GM18858 (cell line): ENCODE measurements at regions not wholly inside any gene's neighbourhood (a gene's known extent, or its start where the extent isn't known, plus 50 kb on each side); places are given as distances from the start of the nearest gene placed in this dataset.

Experiments
- ATAC-seq: cut with Tn5 transposase; IDR thresholded peaks from one replicate; pipeline ENCODE4 v1.9.1; 2021; ENCODE audit not compliant: unreplicated experiment

DNA sequence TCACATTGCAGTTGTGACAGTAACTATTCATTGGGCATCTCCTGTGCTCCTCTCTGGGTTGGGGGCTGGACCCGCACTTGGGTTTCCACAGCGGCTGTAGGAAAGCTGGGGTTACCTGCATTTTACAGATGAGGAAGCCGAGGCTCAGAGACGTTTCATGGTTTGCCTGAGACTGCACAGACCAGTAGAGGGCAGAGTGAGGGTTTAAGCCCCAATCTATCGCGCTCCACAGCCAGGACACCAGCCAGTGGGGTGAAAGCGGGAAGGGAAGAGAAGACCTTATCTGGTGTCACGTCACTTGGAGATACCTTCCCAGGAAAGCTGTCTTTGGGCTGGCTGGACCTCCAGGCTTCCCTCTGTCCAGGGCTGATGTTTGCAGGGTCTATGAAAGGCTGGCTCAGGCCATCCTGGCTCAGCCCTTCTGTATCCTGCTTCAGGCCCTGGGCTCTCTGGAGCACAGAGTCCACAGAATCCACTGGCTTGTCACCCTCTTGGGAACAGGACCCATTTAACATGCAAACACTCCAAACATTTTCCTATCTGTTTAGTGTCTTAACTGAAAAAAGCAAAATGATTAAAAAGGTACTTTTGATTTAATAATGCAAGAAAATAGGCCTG is 167.7 kb downstream of the EMX2 start:
- no peak for ATAC-seq

DNA sequence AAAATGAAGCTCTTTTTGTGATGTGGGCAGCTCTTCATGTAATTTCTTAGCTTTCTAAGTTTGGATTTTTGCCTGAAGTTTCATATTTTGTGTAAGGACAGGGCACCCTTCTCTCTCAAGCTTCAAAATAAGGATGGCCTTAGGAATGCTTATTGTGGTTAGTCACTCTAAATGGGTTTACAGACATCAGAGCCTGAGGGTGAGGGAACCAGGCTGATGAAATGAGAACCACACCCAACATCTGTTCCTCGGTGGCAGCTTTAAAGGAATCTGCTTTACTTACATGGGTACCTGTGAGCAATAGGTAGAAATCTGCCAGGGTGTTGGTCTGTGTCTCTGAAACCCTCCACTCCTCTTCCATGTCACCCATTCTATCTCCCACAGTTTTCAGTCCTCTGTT is 174.3 kb downstream of the EMX2 start:
- no peak for ATAC-seq

GRCh38 chr10:117718986-117719920 is 176.7 kb downstream of the EMX2 start:
- no peak for ATAC-seq

DNA sequence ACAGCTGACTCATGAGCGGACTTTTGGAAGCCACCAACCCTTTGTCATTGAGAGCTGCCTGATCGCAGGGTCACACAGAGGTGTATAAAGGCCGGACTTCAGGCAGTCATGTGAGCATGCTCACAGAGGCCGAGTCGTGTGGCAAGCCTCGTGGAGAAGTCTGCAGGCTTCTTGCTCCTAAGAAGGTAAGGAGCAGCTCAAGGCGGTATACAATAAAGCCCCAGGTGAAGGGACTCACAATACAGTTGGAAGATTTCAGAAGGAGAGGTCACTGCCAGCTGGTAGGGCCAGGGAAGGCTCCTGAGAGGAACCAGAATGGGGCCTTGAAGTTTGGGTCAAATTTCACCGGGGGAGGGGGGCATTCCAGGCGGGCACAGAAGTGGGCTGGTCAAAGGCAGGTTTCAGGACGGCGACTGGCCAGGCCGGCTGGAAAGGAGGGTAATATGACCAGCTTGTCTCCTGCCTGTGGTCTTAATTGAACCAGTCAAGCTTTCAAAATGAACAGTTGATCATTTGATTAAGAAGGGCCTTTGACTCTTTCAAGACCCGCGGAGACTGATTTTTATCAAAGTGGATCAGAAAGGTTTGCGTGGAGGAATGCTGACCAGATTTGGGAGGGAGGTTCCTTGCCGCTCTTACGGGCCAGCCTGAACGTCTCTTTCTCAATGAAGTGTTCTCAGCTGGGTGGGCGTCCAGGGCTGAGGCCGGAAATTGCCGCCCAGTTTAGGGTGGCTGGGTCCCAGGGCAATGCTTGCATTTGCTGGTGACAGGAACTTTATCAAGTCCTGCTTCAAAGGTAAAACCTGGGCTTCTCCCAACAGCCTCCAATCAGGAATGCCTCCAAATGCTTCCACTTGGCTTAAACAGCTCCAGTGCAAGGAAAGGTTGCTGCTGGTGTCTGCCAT is 178.6 kb downstream of the EMX2 start:
- no peak for ATAC-seq

DNA sequence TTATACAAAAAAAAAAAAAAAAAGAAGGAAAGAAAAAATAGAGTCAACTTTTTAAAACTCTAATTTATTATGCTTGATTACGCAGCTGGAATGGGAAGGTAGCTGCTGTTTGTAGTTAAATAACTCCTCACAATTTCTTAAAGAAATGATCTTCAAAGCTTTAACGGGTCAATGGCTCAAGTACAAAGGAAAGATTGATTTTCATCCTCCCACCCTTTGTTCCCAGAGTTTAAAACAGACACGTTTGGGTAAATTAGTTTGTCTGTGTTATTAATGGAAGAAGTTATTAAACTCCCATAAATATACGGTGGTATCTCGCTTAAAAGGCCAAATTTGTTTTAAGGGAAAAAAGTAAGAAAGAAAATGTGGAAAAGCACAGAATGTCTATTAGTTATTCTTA is 179.3 kb downstream of the EMX2 start:
- ATAC-seq, result no peak

DNA sequence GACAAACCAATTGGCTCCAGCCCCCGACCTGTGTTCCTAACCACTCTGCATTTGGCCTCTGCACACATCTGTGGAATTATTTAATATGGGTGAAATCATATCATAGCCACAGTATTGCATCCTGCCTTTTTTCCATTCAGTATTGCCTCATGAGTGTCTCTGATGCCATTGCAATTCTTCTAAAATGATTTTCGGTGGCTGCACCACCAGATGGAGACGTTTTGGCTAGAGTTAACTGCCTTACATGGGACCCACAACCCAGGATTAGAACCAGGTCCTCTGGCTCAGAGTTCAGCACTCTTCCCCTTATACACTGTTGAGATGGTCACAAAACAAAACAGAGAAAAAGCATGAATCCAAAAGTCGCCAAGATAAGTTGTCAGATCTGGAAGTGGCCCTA is 180.8 kb downstream of the EMX2 start:
- no peak for ATAC-seq

- ATAC-seq, result no peak
Observed at GRCh38 chr10:117725993-117726392, 183.4 kb downstream of the EMX2 start.

DNA sequence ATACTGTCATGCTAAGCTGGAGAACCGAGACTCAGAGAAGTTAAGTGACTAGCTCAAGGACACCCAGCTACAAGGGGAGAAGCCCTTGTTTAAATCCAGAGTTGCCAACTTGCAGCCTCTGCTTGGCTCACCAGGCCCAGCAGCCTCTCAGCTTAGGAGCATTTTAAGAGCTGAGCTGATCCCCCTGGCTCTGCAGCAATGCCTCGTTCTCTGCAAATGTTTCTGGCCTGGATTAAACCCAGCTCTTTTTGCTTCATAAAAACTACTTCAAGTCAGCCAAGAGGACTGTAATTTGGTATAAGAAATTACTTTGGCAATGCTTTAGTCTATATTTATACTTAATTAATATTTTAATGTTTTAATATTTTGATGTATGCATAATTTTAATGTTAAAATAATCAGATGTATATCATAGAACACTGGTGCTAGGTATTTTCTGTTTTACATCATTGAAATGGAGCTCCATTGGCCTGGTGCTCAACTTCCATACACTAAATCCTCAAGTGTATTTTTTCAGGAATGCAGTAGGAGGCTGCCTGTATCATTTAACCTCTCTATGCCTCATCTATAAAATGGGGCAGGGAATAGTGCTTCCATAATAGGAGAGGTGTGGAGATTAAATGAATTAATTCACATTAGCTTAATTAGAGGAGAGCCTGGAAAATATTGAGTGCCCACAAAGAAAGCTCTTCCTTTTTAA is 184.2 kb downstream of the EMX2 start:
- no peak for ATAC-seq

DNA sequence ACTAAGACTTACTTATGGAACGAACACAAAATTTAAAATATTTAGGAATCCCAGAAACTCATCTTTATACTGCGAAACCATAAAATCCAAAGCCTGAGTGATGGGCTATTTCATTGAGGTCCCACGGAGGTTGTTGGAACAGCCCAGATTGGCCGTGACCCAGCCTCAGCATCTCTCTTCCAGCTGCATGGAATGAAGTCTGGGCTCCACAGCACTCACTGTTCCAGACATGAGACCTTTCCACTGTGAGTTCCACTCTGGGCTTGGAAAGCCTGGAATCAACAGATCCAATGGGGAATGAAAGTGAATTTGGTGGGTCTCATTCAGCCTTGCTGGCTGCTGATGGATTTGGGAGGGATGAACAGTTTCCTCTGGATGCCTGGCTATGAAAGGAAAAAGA is 184.9 kb downstream of the EMX2 start:
- ATAC-seq, result no peak

DNA sequence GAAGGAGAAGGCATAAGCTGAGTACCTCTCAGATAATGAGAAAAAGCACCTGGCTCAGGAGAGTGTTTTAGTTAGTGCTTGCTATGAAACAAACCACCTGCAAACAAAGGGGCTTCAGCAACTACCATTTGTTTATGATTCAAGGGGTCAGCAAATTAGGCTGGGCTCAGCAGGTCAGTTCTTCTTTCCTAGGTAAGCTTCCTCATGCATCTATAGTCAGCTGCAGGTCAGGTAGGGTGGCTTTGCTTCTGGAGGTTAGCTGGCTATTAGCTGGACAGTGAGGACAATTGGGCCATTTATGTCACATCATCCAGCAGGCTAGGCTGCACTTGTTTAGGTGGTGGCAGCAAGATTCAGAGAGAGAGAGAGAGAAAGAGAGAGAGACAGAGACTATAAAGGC is 185.5 kb downstream of the EMX2 start:
- ATAC-seq, result no peak

GRCh38 chr10:117729156-117729555 is 186.6 kb downstream of the EMX2 start:
- ATAC-seq, result no peak

GRCh38 chr10:117731121-117731791 is 188.7 kb downstream of the EMX2 start:
- ATAC-seq, result no peak

DNA sequence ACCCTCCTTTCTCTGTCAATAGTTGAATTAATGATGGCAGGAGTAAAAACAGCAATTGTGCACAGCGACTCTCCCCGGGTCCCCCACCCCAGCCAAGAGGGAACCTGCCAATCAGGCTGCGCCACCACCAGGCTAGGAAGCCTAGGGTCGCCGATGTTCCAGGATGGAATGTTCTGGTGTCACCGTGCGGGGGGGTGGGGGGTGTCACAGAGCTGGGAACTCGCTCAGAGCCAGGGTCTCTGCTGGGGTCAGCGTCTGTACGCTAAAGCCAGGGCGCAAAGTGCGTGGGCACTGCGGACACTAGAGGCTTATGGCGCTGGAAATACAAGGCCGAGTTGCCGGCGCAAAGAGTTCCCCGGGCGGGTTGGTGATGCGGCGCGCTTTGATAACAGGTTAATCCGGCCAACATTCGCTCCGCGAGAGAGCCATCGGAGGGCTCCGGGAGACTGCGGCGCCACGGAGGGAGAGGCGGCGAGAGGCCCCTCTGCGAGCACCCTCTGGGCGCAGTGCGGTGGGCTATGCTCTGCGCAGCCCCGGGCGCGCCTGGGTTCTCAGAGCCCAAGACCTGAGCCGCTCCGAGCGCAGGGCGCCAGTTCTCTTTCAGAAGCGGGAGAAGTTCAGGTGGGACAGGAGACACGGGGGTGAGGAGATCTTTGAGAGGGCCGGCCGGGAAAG is 192.3 kb downstream of the EMX2 start:
- no peak for ATAC-seq

DNA sequence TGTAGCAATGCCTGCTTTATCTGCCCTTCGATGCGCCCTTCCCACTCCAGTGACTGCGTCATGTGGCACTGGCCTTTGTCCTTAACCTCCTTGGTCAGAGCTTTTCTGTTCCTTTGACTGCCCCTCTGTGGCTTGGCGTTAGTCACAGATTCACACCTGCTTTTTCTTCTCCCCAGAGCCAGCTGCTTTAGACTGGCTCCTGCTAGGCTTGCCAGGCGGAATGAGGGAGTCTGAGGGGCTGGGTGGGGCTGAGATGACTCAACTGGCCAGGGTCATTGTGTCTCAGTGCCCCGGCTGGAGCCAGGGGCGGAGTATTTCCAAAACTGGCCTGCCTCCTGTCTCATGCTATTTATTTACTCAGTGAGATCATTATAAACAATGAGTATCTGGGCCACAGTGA is 194.1 kb downstream of the EMX2 start:
- ATAC-seq, result no peak

- no peak for ATAC-seq
Observed at GRCh38 chr10:117740088-117740487, 197.5 kb downstream of the EMX2 start.

- ATAC-seq, result no peak
Observed at GRCh38 chr10:117740691-117741222, 198.2 kb downstream of the EMX2 start.

GRCh38 chr10:117741524-117741923 is 199.0 kb downstream of the EMX2 start:
- no peak for ATAC-seq

- no peak for ATAC-seq
Observed at GRCh38 chr10:117743509-117743908, 201.0 kb downstream of the EMX2 start.

GRCh38 chr10:117745301-117745700 is 202.8 kb downstream of the EMX2 start:
- no peak for ATAC-seq
